ENCODE measurements at regions not wholly inside any gene's neighbourhood (a gene's known extent, or its start where the extent isn't known, plus 50 kb on each side); places are given as distances from the start of the nearest gene placed in this dataset.

GRCh38 chr1:38719880-38720279 lies 139.7 kb downstream of the RRAGC start:
- no TSS peak for BruUV-seq (replicated peaks)
- no peak overlapping the region for H2AFZ ChIP-seq (ENCODE audit: low read depth, low read length)
- intact Hi-C loops (cut with micrococcal nuclease) (no loop called here), dilution Hi-C loops (cut with MboI; ENCODE audit: extremely low pct_ligation_motif_present, low sequenced_read_pairs) (no loop called here)
- no peaks in the 10 kb centered on the region for H4K20me1 ChIP-seq (replicated peaks; ENCODE audit: control insufficient read depth, extremely low read depth, insufficient read depth, low read length)
- DNase-seq (ENCODE audit: low read depth, low spot score) = no peak
- ChIA-PET POLR2A (interaction anchor here (0.7 kb wide), 1 partner anchor 50 kb away, joined by 3 read pairs; no protein-coding TSS in a partner anchor), CTCF (no interaction called here)
- no peak overlapping the region for H3K9ac ChIP-seq (replicated peaks; ENCODE audit: extremely low read depth, insufficient read depth, low read length)
- TF ChIP-seq CTCF (IDR thresholded peaks at IDR 0.05; ENCODE audit: extremely low read depth in 1 of 2, insufficient read depth in 1 of 2, low read depth in 1 of 2, low read length in 2 of 2) (no peak), EZH2 (IDR thresholded peaks at IDR 0.05; ENCODE audit: borderline replicate concordance, low read depth, low read length, severe bottlenecking) (no peak), FOS (IDR thresholded peaks at IDR 0.05; ENCODE audit: borderline replicate concordance, insufficient read depth, low read length) (no peak), GATA2 (IDR thresholded peaks at IDR 0.05; ENCODE audit: insufficient read depth, insufficient read length, low read depth, low read length) (no peak), JUN (IDR thresholded peaks at IDR 0.05; ENCODE audit: borderline replicate concordance, insufficient read depth, insufficient read length, low read depth) (no peak), MYC (IDR thresholded peaks at IDR 0.05; ENCODE audit: low read depth, low read length) (no peak), MAX (IDR thresholded peaks at IDR 0.05; ENCODE audit: insufficient read depth, insufficient read length) (no peak), POLR2A (IDR thresholded peaks at IDR 0.05; ENCODE audit: low read depth, low read length) (no peak), POLR2AphosphoS5 (IDR thresholded peaks at IDR 0.05; ENCODE audit: insufficient read depth, low read depth, low read length) (no peak)
- no peak overlapping the region for H3K4me2 ChIP-seq (ENCODE audit: insufficient read depth, low read length)
- no peak for FAIRE-seq
- H3K4me1 ChIP-seq (ENCODE audit: control insufficient read depth, extremely low read depth, insufficient read depth, low read length) = no peaks in the 10 kb centered on the region
- H3K36me3 ChIP-seq (ENCODE audit: control insufficient read depth in 2 of 2, extremely low read depth in 1 of 2, insufficient read depth in 2 of 2, low read length in 2 of 2) = no peaks in the 10 kb centered on the region
- no peak overlapping the region for H3K4me3 ChIP-seq (replicated peaks in 1 of 3; ENCODE audit: insufficient read depth in 1 of 3, low read depth in 1 of 3, low read length in 3 of 3)
- no peaks in the 10 kb centered on the region for H3K79me2 ChIP-seq (ENCODE audit: control insufficient read depth, insufficient read depth, low read length)
- H3K27ac ChIP-seq (ENCODE audit: insufficient read depth, low read depth, low read length) = no peak overlapping the region
- no peaks in the 10 kb centered on the region for H3K9me1 ChIP-seq (replicated peaks; ENCODE audit: control insufficient read depth, extremely low read depth, insufficient read depth, low read length)
- H3K9me3 ChIP-seq (replicated peaks; ENCODE audit: control insufficient read depth, insufficient read depth, low read length) = no peaks in the 10 kb centered on the region
- peaks cover 8 to 12% of the 10 kb centered on the region in 2 experiments for H3K27me3 ChIP-seq (ENCODE audit: control insufficient read depth in 2 of 2, insufficient read depth in 2 of 2, low read length in 2 of 2)
